ENCODE measurements at regions not wholly inside any gene's neighbourhood (a gene's known extent, or its start where the extent isn't known, plus 50 kb on each side); places are given as distances from the start of the nearest gene placed in this dataset.

DNA sequence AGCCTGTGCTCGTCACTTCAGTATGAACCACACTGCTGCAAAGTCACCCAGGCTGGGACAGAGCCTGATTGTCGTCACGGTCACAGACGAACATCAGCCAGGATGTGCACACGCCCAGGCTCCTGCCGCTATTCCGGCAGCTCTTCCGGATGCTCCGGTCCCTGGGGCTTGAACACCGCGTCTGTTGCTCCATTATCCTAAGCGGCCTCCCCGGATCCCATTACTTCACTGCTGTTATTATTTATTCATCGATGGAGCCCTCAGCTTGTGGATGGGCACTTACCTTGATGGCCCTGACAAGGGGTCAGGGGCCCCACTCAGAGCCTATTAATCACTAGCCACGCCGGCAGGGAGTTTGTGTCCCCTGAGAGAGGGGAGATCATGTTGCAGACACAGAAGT is 120.8 kb upstream of the PCBD1 start:
- TF ChIP-seq POLR2AphosphoS5 (IDR thresholded peaks at IDR 0.05; ENCODE audit: low read depth, low read length) (no peak), SIN3A (IDR thresholded peaks at IDR 0.05; ENCODE audit: borderline replicate concordance, insufficient read depth, low read length) (no peak), TAF1 (IDR thresholded peaks at IDR 0.05; ENCODE audit: borderline replicate concordance, insufficient read depth, low read length) (no peak), FOXP2 (optimal IDR thresholded peaks at IDR 0.05; ENCODE audit: borderline replicate concordance, extremely low read depth, extremely low read length, insufficient read depth) (peak; percentile 76)
- TF ChIP-seq, protein P1, sequence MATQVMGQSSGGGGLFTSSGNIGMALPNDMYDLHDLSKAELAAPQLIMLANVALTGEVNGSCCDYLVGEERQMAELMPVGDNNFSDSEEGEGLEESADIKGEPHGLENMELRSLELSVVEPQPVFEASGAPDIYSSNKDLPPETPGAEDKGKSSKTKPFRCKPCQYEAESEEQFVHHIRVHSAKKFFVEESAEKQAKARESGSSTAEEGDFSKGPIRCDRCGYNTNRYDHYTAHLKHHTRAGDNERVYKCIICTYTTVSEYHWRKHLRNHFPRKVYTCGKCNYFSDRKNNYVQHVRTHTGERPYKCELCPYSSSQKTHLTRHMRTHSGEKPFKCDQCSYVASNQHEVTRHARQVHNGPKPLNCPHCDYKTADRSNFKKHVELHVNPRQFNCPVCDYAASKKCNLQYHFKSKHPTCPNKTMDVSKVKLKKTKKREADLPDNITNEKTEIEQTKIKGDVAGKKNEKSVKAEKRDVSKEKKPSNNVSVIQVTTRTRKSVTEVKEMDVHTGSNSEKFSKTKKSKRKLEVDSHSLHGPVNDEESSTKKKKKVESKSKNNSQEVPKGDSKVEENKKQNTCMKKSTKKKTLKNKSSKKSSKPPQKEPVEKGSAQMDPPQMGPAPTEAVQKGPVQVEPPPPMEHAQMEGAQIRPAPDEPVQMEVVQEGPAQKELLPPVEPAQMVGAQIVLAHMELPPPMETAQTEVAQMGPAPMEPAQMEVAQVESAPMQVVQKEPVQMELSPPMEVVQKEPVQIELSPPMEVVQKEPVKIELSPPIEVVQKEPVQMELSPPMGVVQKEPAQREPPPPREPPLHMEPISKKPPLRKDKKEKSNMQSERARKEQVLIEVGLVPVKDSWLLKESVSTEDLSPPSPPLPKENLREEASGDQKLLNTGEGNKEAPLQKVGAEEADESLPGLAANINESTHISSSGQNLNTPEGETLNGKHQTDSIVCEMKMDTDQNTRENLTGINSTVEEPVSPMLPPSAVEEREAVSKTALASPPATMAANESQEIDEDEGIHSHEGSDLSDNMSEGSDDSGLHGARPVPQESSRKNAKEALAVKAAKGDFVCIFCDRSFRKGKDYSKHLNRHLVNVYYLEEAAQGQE (IDR thresholded peaks at IDR 0.05; ENCODE audit: insufficient read depth in 1 of 2, low read depth in 2 of 2, low read length in 2 of 2): no peak

Data from PFSK-1 (cell line).